Activated naive CD4-positive, alpha-beta T cell treated with anti-CD3 and anti-CD28 coated beads for 36 hours (primary cell): ENCODE measurements at regions not wholly inside any gene's neighbourhood (a gene's known extent, or its start where the extent isn't known, plus 50 kb on each side); places are given as distances from the start of the nearest gene placed in this dataset.

Experiments used
- CTCF ChIA-PET: fragments of 350-600 bp; sonication (Branson Sonifier 250); formaldehyde crosslinking; loops from one replicate; lab custom pipeline; 2021; ENCODE audit warnings: antibody characterized with exemption; lab: Charles Lee
- DNase-seq: peaks from one replicate; pipeline ENCODE4 v3.0.0-alpha.2; 2020
- H3K27ac Mint-ChIP-seq: one replicate; pipeline ENCODE4 v1.8.0; 2021; ENCODE audit warnings: mild to moderate bottlenecking, mixed read lengths
- H3K27me3 Mint-ChIP-seq: one replicate; pipeline ENCODE4 v1.8.0; 2021; ENCODE audit warnings: low read depth, mixed read lengths
- H3K36me3 Mint-ChIP-seq: one replicate; pipeline ENCODE4 v1.8.0; 2021; ENCODE audit warnings: low read depth, mixed read lengths
- H3K4me1 Mint-ChIP-seq: one replicate; pipeline ENCODE4 v1.8.0; 2021; ENCODE audit warnings: low read depth, mixed read lengths
- H3K4me3 Mint-ChIP-seq: one replicate; pipeline ENCODE4 v1.8.0; 2021; ENCODE audit warnings: mild to moderate bottlenecking, moderate library complexity, mixed read lengths
- H3K9me3 Mint-ChIP-seq: one replicate; pipeline ENCODE4 v1.8.0; 2021; ENCODE audit warnings: mixed read lengths
- intact Hi-C: fragments of 100-400 bp; cut with micrococcal nuclease; formaldehyde crosslinking; loops from one replicate; pipeline ENCODE4 v1.15.1; 2023

DNA sequence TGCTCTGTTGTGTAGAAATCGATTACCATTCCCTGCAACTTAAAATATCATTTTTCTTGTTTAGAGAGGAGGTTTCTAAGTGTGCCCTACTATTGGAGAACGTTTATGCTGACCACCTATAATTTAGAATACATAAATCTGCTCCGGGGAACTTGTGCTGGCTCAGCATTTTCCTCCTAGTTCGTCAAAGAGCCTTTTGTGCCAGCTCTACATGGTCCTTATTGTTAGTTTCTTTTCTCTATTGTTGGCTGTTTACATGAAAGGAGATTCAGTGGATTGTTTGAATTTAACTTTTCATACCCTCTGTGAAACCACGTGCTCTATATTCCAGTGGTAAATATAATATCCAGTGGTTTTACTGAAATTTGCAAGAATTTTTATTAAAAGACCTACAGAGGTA lies 53.4 kb upstream of the ATP8A1 start:
- CTCF ChIA-PET = interaction anchor here (0.5 to 0.6 kb wide), 2 partner anchors 135 to 227 kb away, joined by 3 to 4 read pairs; no protein-coding TSS in a partner anchor

GRCh38 chr4:42709392-42710065 lies 52.6 kb upstream of the ATP8A1 start:
- CTCF ChIA-PET = interaction anchor here (0.5 to 0.8 kb wide), 6 partner anchors 11 to 339 kb away, joined by 3 to 4 read pairs (median 3); no protein-coding TSS in a partner anchor
- no peak for DNase-seq
- Mint-ChIP-seq H3K27ac (no peak overlapping the region), H3K27me3 (peaks cover 4% of the 10 kb centered on the region), H3K4me3 (no peak overlapping the region), H3K4me1 (no peaks in the 10 kb centered on the region), H3K36me3 (no peaks in the 10 kb centered on the region), H3K9me3 (no peaks in the 10 kb centered on the region)
- intact Hi-C loops = no loop called here

More for the DNA sequence above, 53.4 kb upstream of the ATP8A1 start:
- Mint-ChIP-seq H3K27me3 (peaks cover 4% of the 10 kb centered on the region), H3K27ac (no peak overlapping the region), H3K36me3 (no peaks in the 10 kb centered on the region), H3K4me1 (no peaks in the 10 kb centered on the region), H3K9me3 (no peaks in the 10 kb centered on the region), H3K4me3 (no peak overlapping the region)
- intact Hi-C loops = no loop called here
- no peak for DNase-seq

DNA sequence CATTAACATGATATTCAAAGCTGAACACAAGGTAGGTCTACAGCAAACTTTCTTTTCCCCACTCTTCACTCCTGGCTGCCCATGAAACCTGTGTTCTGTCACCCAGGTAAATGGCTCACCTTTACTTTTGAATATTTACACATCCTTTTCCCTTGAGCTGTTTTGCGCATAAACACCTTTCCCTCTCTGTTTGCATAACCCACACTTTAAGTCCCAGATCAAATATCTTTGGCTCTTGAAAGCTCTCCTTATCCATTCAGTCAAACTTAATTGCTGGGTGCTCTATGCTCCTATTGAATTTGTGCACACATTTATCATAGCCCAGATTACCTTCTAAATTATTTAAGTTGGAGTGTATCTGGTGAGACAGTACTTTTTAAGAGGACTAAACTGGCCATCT lies 51.7 kb upstream of the ATP8A1 start:
- CTCF ChIA-PET = interaction anchor here (0.7 to 0.8 kb wide), 3 partner anchors 25 to 338 kb away, joined by 3 to 5 read pairs (median 3); no protein-coding TSS in a partner anchor
- Mint-ChIP-seq H3K4me1 (no peaks in the 10 kb centered on the region), H3K4me3 (no peak overlapping the region), H3K36me3 (no peaks in the 10 kb centered on the region), H3K27ac (no peak overlapping the region), H3K27me3 (peaks cover 4% of the 10 kb centered on the region), H3K9me3 (no peaks in the 10 kb centered on the region)
- intact Hi-C loops = no loop called here
- no peak for DNase-seq
